Transverse colon (tissue), 4 donors: ENCODE measurements at regions not wholly inside any gene's neighbourhood (a gene's known extent, or its start where the extent isn't known, plus 50 kb on each side); places are given as distances from the start of the nearest gene placed in this dataset.

ENCODE experiments used
- DNase-seq: peaks from one replicate; pipeline ENCODE4 v3.0.0-alpha.2; 2019
- H3K27ac ChIP-seq, 4 donors: fragments of 200-600 bp; sonication (generic); 2 replicates each; pipeline ENCODE4 v1.5.1; 2016 to 2018; ENCODE audit warnings: inconsistent platforms in 4 of 4
- H3K27me3 ChIP-seq: fragments of 200-600 bp; sonication (generic); 2 replicates; pipeline ENCODE4 v1.5.1; 2017; ENCODE audit warnings: inconsistent platforms
- H3K36me3 ChIP-seq, 4 donors: fragments of 200-600 bp; sonication (generic); 2 replicates each; pipeline ENCODE4 v1.5.1; 2017 to 2019; ENCODE audit warnings: inconsistent platforms in 4 of 4
- H3K4me1 ChIP-seq, 4 donors: fragments of 200-600 bp; sonication (generic); 2 replicates each; pipeline ENCODE4 v1.5.1; 2017 to 2020; ENCODE audit warnings: inconsistent platforms in 4 of 4
- H3K4me3 ChIP-seq, 4 donors: fragments of 200-600 bp; sonication (generic); 1 replicate in 1 of 4; 2 replicates in 3 of 4; pipeline versions ENCODE4 v1.5.1 to v1.6.1; 2017 to 2019; ENCODE audit warnings: inconsistent platforms in 4 of 4
- H3K9me3 ChIP-seq, 2 donors: fragments of 200-600 bp; sonication (generic); 2 replicates each; pipeline ENCODE4 v1.5.1; 2017 to 2019; ENCODE audit warnings: inconsistent platforms in 2 of 2
- EP300 ChIP-seq: sonication (generic); formaldehyde crosslinking; IDR thresholded peaks from one replicate; pipeline ENCODE4 v1.6.1; 2017; ENCODE audit warnings: antibody characterized with exemption, low read depth
- POLR2A ChIP-seq: fragments of 450-650 bp; IDR thresholded peaks from one replicate; pipeline ENCODE4 v1.6.1; 2016; ENCODE audit warnings: antibody characterized with exemption, mild to moderate bottlenecking, moderate library complexity
- POLR2AphosphoS5 ChIP-seq, 3 donors: sonication (generic); formaldehyde crosslinking; IDR thresholded peaks; one replicate each; pipeline ENCODE4 v1.6.1; 2016; ENCODE audit warnings: antibody characterized with exemption in 3 of 3
- WGBS, 2 donors: methylation state at CpG; one replicate each; pipeline ENCODE4 v1.1.5; 2018; ENCODE audit warnings: low coverage in 1 of 2; 5-methylcytosine and 5-hydroxymethylcytosine counted together
- in situ Hi-C, 4 donors: fragments of 200-750 bp; cut with MboI; loops; one replicate each; pipeline versions ENCODE4 v1.15.0 to v1.15.1; 2017; ENCODE audit warnings: low sequenced_read_pairs in 3 of 4, low pct_ligation_motif_present in 1 of 4, low pct_unique_long_range_greater_than_20kb in 1 of 4
- intact Hi-C: fragments of 100-400 bp; cut with DNase I; formaldehyde crosslinking; loops from one replicate; pipeline ENCODE4 v1.15.1; 2023; ENCODE audit warnings: low total_unique reads
- TF ChIP-seq, protein P1 (sequence below), 5 experiments: fragments of 200-600 bp in 3 of 5; fragments of 450-650 bp in 2 of 5; sonication (generic) in 3 of 5; IDR thresholded peaks; 1 replicate in 2 of 5; 2 replicates in 3 of 5; pipeline ENCODE4 v1.5.1; 2016 to 2017; ENCODE audit warnings: antibody characterized with exemption in 5 of 5, inconsistent platforms in 3 of 5, mild to moderate bottlenecking in 2 of 5, moderate library complexity in 1 of 5

DNA sequence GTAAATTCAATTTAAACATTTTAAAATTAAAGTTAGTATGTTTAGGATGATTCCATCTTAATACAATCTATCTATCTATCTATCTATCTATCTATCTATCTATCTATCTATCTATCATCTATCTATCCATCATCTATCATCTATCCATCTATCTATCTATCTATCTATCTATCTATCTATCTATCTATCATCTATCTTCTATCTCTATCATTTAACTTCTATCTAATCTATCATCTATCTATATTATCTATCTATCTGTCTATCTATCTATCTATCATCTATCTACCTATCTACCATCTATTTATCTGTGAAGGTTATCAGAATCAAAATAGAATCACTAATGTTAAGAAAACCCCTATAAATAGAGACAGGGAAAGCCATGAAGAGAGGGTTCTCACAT lies 78.3 kb downstream of the RAMP3 start:
- Histone ChIP-seq H3K4me3 (no peak overlapping the region), H3K9me3 (no peaks in the 10 kb centered on the region), H3K36me3 (no peaks in the 10 kb centered on the region), H3K27me3 (peaks cover 24% of the 10 kb centered on the region), H3K4me1 (no peaks in the 10 kb centered on the region), H3K27ac (no peak overlapping the region)
- intact Hi-C loops (no loop called here), in situ Hi-C loops (no loop called here)
- no peak for TF ChIP-seq POLR2A
- TF ChIP-seq, protein P1, sequence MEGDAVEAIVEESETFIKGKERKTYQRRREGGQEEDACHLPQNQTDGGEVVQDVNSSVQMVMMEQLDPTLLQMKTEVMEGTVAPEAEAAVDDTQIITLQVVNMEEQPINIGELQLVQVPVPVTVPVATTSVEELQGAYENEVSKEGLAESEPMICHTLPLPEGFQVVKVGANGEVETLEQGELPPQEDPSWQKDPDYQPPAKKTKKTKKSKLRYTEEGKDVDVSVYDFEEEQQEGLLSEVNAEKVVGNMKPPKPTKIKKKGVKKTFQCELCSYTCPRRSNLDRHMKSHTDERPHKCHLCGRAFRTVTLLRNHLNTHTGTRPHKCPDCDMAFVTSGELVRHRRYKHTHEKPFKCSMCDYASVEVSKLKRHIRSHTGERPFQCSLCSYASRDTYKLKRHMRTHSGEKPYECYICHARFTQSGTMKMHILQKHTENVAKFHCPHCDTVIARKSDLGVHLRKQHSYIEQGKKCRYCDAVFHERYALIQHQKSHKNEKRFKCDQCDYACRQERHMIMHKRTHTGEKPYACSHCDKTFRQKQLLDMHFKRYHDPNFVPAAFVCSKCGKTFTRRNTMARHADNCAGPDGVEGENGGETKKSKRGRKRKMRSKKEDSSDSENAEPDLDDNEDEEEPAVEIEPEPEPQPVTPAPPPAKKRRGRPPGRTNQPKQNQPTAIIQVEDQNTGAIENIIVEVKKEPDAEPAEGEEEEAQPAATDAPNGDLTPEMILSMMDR (IDR thresholded peaks at IDR 0.05): no peak
- no peak for TF ChIP-seq EP300
- no peak for TF ChIP-seq POLR2AphosphoS5 (IDR thresholded peaks at IDR 0.05)
- DNase-seq: no peak

DNA sequence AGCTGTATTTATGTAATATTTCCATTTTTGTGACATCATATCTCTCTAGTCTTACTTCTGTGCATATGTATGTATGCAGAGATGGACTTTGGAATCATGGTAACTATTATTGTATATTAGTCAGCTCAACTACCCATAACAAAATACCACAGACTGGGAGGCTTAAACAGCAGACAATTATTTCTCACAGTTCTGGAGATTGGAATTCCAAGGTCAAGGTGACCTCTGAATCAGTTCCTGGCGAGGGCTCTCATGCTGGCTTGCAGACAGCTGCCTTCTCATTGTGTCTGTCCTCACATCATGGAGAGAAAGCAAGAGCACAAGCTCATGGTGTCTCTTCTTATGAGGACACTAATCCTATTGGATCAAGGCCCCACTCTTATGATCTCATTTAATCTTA lies 79.1 kb downstream of the RAMP3 start:
- intact Hi-C loops: no loop called here
- TF ChIP-seq, protein P1 (IDR thresholded peaks at IDR 0.05): no peak
- TF ChIP-seq POLR2A (no peak), POLR2AphosphoS5 (IDR thresholded peaks at IDR 0.05) (no peak), EP300 (no peak)
- H3K4me3 ChIP-seq: no peak overlapping the region
- DNase-seq: no peak
- no peaks in the 10 kb centered on the region for H3K9me3 ChIP-seq
- 16 to 60% methylated on average over 1 of the region's 1 CpG for whole genome bisulfite sequencing, 2 donors
- H3K27me3 ChIP-seq: peaks cover 27% of the 10 kb centered on the region
- no peak overlapping the region for H3K27ac ChIP-seq
- in situ Hi-C loops: no loop called here
- no peaks in the 10 kb centered on the region for H3K4me1 ChIP-seq
- H3K36me3 ChIP-seq: no peaks in the 10 kb centered on the region

DNA sequence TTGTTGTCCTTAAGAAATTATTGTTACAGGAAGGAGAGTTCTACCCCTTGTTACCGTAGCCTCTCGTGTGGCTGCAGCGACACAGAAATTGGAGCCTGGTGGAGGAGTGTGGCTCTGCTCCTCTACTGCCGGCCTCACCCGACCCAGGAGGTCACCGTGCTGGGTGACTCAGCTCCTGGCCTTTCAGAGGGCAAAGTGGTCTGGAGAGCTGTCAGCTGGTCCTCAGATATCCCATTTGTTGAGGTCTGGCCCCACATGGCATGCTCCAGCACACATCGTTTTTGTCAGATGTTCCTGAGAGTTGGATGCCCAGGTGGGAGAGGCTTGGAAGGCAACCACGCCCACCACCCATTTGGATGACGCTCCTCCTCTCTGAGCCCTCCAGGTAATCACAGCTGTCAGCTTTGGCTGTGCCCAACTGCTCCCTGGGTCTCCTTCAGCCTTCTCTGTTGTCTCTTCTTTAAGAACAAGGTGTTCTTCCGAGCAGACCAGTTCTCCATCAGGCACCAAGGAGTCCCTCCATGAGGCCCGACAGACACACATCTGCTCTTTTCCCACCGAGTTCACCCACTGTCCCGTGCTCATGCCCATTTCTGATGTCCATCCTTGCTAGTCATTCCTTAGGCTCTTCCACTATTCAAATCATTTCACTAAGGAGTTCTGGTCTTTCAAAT lies 80.3 kb downstream of the RAMP3 start:
- WGBS, 2 donors: 70 to 90% methylated on average over 4 to 13 of the region's 13 CpGs
- in situ Hi-C loops: no loop called here
- TF ChIP-seq POLR2AphosphoS5 (IDR thresholded peaks at IDR 0.05) (no peak), POLR2A (no peak), EP300 (no peak)
- TF ChIP-seq, protein P1 (IDR thresholded peaks at IDR 0.05): no peak
- Histone ChIP-seq H3K36me3 (no peaks in the 10 kb centered on the region), H3K4me3 (no peak overlapping the region), H3K4me1 (no peaks in the 10 kb centered on the region), H3K9me3 (no peaks in the 10 kb centered on the region), H3K27ac (no peak overlapping the region), H3K27me3 (peaks cover 27% of the 10 kb centered on the region)
- no peak for DNase-seq
- intact Hi-C loops: no loop called here

DNA sequence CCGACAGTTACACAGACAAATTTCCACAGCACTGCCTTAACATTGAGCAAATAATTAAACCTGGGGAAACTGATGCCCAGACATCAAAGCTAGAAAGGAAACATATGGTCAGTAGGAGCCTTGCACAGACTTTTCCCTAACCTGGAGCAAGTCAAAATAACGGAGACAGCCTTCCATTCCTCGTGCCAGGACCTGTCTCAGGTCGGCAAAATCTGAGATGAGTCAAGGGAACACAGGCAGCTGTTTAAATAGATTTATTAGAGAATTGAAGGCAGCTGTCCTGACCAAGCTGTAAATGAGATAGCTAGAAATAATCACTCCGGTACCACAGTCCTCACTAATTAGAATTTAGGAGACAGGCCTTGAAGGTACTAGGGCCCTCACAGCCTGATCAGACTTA lies 81.2 kb downstream of the RAMP3 start:
- Histone ChIP-seq H3K9me3 (no peaks in the 10 kb centered on the region), H3K4me1 (no peaks in the 10 kb centered on the region), H3K36me3 (no peaks in the 10 kb centered on the region), H3K27ac (no peak overlapping the region), H3K4me3 (no peak overlapping the region), H3K27me3 (peaks cover 27% of the 10 kb centered on the region)
- intact Hi-C loops: no loop called here
- in situ Hi-C loops: no loop called here
- no peak for DNase-seq
- TF ChIP-seq, protein P1 (IDR thresholded peaks at IDR 0.05): no peak
- TF ChIP-seq EP300: no peak
- no peak for TF ChIP-seq POLR2A
- WGBS, 2 donors: 40 to 51% methylated on average over 5 of the region's 5 CpGs
